HG03280 (cell line): ENCODE measurements at regions not wholly inside any gene's neighbourhood (a gene's known extent, or its start where the extent isn't known, plus 50 kb on each side); places are given as distances from the start of the nearest gene placed in this dataset.

ENCODE experiments used
- ATAC-seq: cut with Tn5 transposase; IDR thresholded peaks from one replicate; pipeline ENCODE4 v1.9.1; 2021; ENCODE audit warnings: mild to moderate bottlenecking, moderate library complexity; ENCODE audit not compliant: unreplicated experiment

GRCh38 chr4:144565527-144566195 lies 80.3 kb upstream of the HHIP start:
- ATAC-seq = no peak

GRCh38 chr4:144572660-144573059 lies 73.3 kb upstream of the HHIP start:
- ATAC-seq = no peak

DNA sequence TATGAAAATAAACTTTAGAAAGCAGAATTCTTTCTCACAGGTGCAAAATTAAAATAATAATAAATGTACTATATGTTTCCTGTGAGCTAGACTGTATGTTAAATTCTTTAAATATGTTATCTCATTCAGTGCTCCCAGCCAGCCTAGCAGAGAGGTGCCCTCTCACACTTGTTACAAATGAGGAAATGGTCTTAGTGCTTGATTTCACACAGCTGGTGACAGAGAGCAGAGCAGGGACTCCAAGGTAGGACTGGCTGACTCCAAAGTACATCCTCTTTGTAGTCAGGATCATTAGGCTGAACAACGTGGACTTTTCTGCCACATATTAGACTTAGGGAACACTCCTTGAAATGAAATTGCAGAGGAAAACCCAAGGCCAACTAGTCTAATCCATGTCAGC lies 72.0 kb upstream of the HHIP start:
- ATAC-seq = no peak

DNA sequence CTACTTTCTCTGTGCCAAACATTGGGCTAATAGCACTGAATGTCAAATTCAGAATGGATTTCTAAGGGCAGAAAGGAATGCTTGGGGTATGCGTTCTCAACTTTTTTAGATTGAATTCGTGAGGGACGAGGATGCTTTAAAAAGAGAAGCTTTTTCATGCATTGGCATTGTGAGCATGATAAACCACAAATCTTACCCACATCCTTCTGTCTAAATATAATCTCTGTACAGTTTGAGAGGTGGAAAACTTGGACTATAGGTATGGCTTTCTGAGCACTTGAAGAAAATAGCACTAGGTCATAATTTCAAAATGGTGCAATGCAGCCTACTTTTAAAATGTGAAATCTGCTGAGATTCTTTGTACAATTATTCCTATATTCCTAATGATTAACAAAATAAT lies 71.4 kb upstream of the HHIP start:
- no peak for ATAC-seq

DNA sequence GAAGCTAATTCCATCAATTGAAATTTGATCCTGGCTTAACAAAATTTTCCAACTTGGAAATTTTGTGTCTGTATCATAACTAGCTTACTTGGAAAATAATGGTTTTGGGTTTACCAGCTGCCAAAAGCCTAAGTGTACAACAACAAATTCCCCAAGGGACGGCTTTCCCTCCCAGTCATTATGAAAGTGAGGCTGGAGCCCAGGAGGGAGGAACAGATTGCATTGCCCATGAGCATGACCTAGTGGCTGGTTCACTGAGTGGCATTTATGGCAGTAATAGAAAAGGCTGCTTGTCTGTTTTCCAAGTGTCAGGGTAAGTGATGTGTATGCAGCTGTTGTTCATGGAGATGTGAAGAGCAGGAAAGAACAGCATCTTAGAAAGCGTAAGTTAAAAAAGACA lies 70.8 kb upstream of the HHIP start:
- no peak for ATAC-seq

DNA sequence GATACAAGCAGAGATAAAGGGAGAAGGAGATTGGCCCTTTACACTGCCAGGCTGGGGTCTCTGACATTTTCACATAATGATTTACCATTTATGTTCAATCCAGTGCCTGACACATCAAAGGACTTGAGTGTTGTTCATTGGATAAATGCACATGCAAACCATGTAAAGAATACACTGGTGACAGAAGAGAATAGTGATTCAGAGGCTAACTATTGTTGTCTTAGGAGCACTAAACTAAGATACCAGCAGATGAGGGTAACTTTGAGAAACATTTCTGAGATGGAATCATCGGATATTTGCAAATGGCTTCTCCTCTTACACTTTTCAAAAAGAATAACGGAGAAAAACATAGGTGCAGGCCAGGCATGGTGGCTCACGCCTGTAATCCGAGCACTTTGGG lies 67.3 kb upstream of the HHIP start:
- no peak for ATAC-seq

DNA sequence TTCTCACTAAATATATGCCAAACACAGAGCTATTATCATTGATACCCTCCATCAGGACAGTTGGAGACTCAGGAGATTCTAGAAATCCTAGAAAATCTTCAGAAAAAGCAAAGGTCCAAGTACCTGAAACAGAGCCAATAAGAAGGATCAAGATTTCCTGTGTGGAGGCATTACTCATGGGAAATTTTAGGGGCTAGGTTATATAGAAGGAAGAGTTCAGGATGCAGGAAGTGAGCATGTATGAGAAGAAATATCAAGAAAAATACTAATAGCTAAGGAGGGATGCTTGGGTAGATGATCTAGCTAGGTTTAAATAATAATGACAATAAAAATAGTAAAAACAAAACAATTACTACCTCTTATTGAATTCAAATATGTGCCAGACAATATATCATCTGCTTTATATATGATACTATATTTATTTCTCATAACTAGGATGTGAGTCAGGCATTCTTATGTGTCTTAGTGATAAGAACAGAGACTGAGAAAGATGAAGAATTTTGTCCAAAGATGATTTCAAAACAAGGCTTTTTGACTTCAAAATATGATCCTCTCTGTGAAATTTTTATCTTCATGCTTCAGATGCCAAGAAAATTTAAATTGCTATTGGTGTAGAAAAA lies 66.4 kb upstream of the HHIP start:
- ATAC-seq = no peak

- ATAC-seq = no peak
Measured at GRCh38 chr4:144580430-144580829, 65.5 kb upstream of the HHIP start.

- no peak for ATAC-seq
Measured at GRCh38 chr4:144582105-144582850, 63.7 kb upstream of the HHIP start.

DNA sequence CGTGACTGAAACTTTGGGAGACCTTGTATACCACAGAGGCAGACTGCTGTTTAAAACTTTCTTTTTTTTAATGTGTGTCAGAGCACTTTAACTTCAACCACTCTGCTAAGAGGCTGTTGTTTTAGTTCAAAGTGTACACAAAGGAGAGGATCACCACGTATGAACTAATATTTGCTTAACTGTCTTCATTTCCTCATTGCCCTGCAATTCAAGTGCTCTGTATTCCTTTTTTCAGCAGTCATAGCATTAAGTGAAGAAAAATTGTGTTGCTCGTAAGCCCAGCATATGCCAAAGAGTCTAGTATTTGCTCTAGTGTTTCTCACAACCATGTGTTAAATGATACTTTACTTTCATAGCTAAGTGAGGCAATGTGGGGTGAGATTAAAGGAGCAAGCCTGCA lies 63.0 kb upstream of the HHIP start:
- ATAC-seq = no peak

DNA sequence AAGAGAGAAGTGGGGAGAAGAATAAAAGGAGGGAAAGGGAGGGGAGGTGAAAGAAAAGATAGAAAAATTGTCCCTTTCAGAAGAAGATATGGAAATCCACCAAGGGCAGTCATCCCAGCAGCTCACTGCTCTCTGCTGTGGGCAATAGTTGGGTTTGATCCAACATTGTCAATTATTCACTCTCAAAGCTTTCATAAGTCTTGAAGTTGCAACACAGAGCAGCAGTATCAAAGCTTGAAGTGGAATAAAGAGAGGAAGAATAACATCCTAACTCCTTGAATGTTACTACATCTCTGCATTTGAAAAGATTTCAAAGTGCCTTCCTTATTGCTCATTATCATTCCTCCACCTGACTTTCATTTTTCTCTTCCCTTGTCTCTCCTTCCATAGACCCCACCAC lies 62.3 kb upstream of the HHIP start:
- no peak for ATAC-seq

GRCh38 chr4:144584428-144584827 lies 61.5 kb upstream of the HHIP start:
- ATAC-seq = no peak

- ATAC-seq = no peak
Measured at GRCh38 chr4:144589512-144589911, 56.4 kb upstream of the HHIP start.

DNA sequence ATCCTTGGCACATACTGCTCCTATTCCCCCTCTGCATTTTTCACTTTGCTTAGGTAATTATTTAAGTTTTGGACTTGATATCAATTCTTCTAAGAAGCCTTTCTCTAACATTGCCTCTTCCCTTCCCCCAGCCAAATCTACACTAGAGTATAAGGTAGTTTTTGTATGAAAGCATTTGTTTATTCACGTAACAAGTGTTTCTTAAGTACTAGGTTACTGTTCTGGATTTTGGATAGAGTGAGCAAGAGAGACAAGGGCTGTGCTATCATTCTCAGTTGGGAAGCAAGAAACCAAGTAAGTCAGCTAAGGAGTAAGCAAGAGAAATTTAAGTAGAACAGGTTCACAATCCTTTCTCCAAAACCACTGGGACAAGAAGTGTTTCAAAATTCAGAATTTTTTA lies 55.9 kb upstream of the HHIP start:
- ATAC-seq = no peak

DNA sequence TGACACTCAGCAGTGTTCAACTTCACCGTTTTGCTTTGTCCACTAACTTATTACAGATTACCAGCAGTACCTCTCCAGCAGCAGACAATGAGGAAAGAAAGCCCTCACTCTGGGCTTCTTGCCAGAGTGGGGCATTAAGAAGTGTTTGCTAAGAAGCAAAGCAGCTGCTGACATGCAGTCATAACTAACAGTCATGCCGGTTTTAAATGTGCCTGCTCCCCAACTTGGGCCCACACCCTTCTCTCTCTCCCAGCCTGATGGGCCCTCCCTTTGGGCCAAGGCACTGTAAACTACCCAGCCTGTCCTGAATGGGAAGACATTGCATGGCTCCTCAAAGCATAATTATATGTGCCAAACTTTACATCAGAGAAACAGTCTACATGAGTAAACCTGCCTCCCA lies 54.6 kb upstream of the HHIP start:
- no peak for ATAC-seq

GRCh38 chr4:144592264-144592663 lies 53.7 kb upstream of the HHIP start:
- no peak for ATAC-seq

GRCh38 chr4:144594471-144594986 lies 51.4 kb upstream of the HHIP start:
- ATAC-seq = no peak

- no peak for ATAC-seq
Measured at GRCh38 chr4:144595681-144596080, 50.3 kb upstream of the HHIP start.
